Naive thymus-derived CD4-positive, alpha-beta T cell (primary cell): ENCODE measurements at regions not wholly inside any gene's neighbourhood (a gene's known extent, or its start where the extent isn't known, plus 50 kb on each side); places are given as distances from the start of the nearest gene placed in this dataset.
"Not testable (repeated sequence)": the region's sequence is repeated elsewhere in the genome, so short reads cannot be mapped to it uniquely, and the experiment has no call there.

Experiments
- ATAC-seq: fragments of 150-1000 bp; cut with Tn5 transposase; 2 replicates; pipeline ENCODE4 v1.10.0; 2021; ENCODE audit warnings: mild to moderate bottlenecking, moderate library complexity
- CTCF ChIA-PET: fragments of 350-600 bp; sonication (Branson Sonifier 250); formaldehyde crosslinking; loops from one replicate; lab custom pipeline; 2021; ENCODE audit warnings: antibody characterized with exemption; lab: Charles Lee
- POLR2A ChIA-PET: fragments of 350-600 bp; sonication (Branson Sonifier 250); formaldehyde crosslinking; loops from one replicate; lab custom pipeline; 2021; ENCODE audit warnings: antibody characterized with exemption, inconsistent platforms; lab: Charles Lee
- DNase-seq, 9 donors: peaks; one replicate each; pipeline versions ENCODE4 v3.0.0 to v3.0.0-alpha.2; 2020 to 2022; ENCODE audit warnings: mixed read lengths in 1 of 9
- H3K27ac ChIP-seq: one replicate; pipeline ENCODE4 v1.7.0; 2013; ENCODE audit warnings: mild to moderate bottlenecking, low read depth, low read length, moderate library complexity
- H3K27me3 ChIP-seq, 2 donors: one replicate each; pipeline ENCODE4 v1.7.0; 2013; ENCODE audit warnings: low read length in 2 of 2, mild to moderate bottlenecking in 2 of 2, moderate library complexity in 2 of 2; ENCODE audit not compliant: control insufficient read depth in 2 of 2, insufficient read depth in 2 of 2
- H3K36me3 ChIP-seq, 3 experiments: 1 replicate in 2 of 3; 2 replicates in 1 of 3; pipeline ENCODE4 v1.7.0; 2013; ENCODE audit warnings: low read length in 3 of 3, mild to moderate bottlenecking in 3 of 3, moderate library complexity in 1 of 3; ENCODE audit not compliant: insufficient read depth in 3 of 3, control insufficient read depth in 2 of 3
- H3K4me1 ChIP-seq, 2 donors: one replicate each; pipeline ENCODE4 v1.7.0; 2013; ENCODE audit warnings: low read length in 2 of 2, mild to moderate bottlenecking in 2 of 2, moderate library complexity in 1 of 2; ENCODE audit not compliant: control insufficient read depth in 2 of 2, insufficient read depth in 2 of 2
- H3K4me3 ChIP-seq: 2 replicates; pipeline ENCODE4 v1.7.0; 2013; ENCODE audit warnings: mild to moderate bottlenecking, low read length
- H3K9me3 ChIP-seq, 3 experiments: 1 replicate in 2 of 3; 2 replicates in 1 of 3; pipeline ENCODE4 v1.7.0; 2013; ENCODE audit warnings: low read length in 3 of 3; ENCODE audit not compliant: control insufficient read depth in 2 of 3
- H3K27ac Mint-ChIP-seq, 9 donors: one replicate each; pipeline ENCODE4 v1.8.0; 2020 to 2022; ENCODE audit warnings: mixed read lengths in 9 of 9, mild to moderate bottlenecking in 8 of 9, moderate library complexity in 5 of 9, inconsistent platforms in 2 of 9
- H3K27me3 Mint-ChIP-seq, 5 donors: one replicate each; pipeline ENCODE4 v1.8.0; 2021 to 2022; ENCODE audit warnings: mixed read lengths in 5 of 5, mild to moderate bottlenecking in 1 of 5
- H3K36me3 Mint-ChIP-seq, 5 donors: one replicate each; pipeline ENCODE4 v1.8.0; 2020 to 2022; ENCODE audit warnings: mixed read lengths in 5 of 5, mild to moderate bottlenecking in 3 of 5, inconsistent platforms in 1 of 5
- H3K4me1 Mint-ChIP-seq, 7 donors: one replicate each; pipeline ENCODE4 v1.8.0; 2020 to 2022; ENCODE audit warnings: mixed read lengths in 7 of 7, mild to moderate bottlenecking in 3 of 7, inconsistent platforms in 1 of 7
- H3K4me3 Mint-ChIP-seq, 10 donors: one replicate each; pipeline ENCODE4 v1.8.0; 2020 to 2022; ENCODE audit warnings: mild to moderate bottlenecking in 10 of 10, mixed read lengths in 10 of 10, moderate library complexity in 6 of 10, inconsistent platforms in 2 of 10
- H3K9me3 Mint-ChIP-seq, 11 donors: one replicate each; pipeline ENCODE4 v1.8.0; 2020 to 2022; ENCODE audit warnings: mixed read lengths in 11 of 11, mild to moderate bottlenecking in 4 of 11, inconsistent platforms in 1 of 11, moderate library complexity in 1 of 11
- intact Hi-C, 2 donors: fragments of 100-400 bp; cut with micrococcal nuclease; formaldehyde crosslinking; loops; one replicate each; pipeline ENCODE4 v1.15.1; 2023

DNA sequence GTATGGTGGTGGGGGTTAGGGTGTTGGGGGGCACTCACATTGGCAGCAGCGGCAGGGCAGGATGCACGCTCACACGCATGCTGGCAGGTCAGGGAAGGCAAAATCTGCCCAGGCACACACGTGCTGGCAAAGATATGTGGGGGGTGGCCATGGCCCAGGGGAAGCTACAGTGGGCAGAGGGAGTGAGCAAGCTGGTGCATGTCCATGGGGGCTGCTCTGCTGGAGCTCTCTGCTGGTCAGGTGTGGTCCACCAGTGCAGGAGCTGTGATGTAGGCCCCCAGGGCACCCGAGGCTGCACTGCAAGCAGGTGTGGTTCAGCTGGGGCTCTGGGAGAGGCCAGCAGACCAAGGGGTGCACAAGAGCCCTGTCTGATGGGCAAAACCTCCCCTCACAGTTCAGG lies 491.5 kb upstream of the TNP1 start:
- Histone ChIP-seq H3K4me1 (no peaks in the 10 kb centered on the region), H3K27me3 (no peaks in the 10 kb centered on the region), H3K36me3 (no peaks in the 10 kb centered on the region), H3K4me3 (no peak overlapping the region), H3K27ac (no peak overlapping the region), H3K9me3 (no peaks in the 10 kb centered on the region)
- peaks cover 4 to 39% (median 9%) of the 10 kb centered on the region in 11 donors for H3K9me3 Mint-ChIP-seq
- ATAC-seq (no peak), DNase-seq (no peak)
- H3K4me3 Mint-ChIP-seq = no peak overlapping the region
- peaks cover 0 to 24% (median 4%) of the 10 kb centered on the region in 5 donors for H3K36me3 Mint-ChIP-seq
- H3K27me3 Mint-ChIP-seq = peaks cover 0 to 6% (median 0%) of the 10 kb centered on the region in 5 donors
- no peak overlapping the region for H3K27ac Mint-ChIP-seq
- CTCF ChIA-PET = no interaction called here
- POLR2A ChIA-PET = no interaction called here
- H3K4me1 Mint-ChIP-seq = peaks cover 0 to 1% (median 0%) of the 10 kb centered on the region in 7 donors
- intact Hi-C loops = no loop called here

DNA sequence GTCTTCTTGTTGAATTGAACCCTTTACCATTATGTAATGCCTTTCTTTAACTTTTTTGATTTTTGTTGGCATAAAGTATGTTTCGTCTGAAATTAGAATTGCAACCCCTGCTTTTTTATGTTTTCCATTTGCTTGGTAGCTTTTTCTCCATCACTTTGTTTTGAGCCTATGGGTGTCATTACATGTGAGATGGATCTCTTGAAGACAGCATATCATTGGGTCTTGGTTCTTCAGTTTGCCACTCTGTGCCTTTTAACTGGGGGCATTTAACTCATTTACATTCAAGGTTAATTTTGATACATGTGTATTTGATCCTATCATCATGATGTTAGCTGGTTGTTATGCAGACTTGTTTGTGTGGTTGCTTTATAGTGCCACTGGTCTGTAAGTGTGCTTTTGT lies 489.4 kb upstream of the TNP1 start:
- Histone ChIP-seq H3K27me3 (no peaks in the 10 kb centered on the region), H3K9me3 (no peaks in the 10 kb centered on the region), H3K4me1 (no peaks in the 10 kb centered on the region), H3K4me3 (no peak overlapping the region), H3K36me3 (no peaks in the 10 kb centered on the region), H3K27ac (no peak overlapping the region)
- POLR2A ChIA-PET = no interaction called here
- Mint-ChIP-seq H3K36me3 (peaks cover 0 to 13% (median 0%) of the 10 kb centered on the region in 5 donors), H3K4me1 (peaks cover 0 to 1% (median 0%) of the 10 kb centered on the region in 7 donors), H3K9me3 (peaks cover 4 to 39% (median 9%) of the 10 kb centered on the region in 11 donors), H3K4me3 (no peak overlapping the region), H3K27ac (no peak overlapping the region), H3K27me3 (peaks cover 0 to 2% (median 0%) of the 10 kb centered on the region in 5 donors)
- CTCF ChIA-PET = no interaction called here
- no peak for ATAC-seq
- DNase-seq = no peak
- intact Hi-C loops = no loop called here

- H3K36me3 ChIP-seq, H3K36me3 Mint-ChIP-seq, H3K27ac ChIP-seq, H3K27me3 Mint-ChIP-seq, ATAC-seq, POLR2A ChIA-PET, H3K27me3 ChIP-seq, H3K4me3 Mint-ChIP-seq, H3K4me3 ChIP-seq, DNase-seq, H3K4me1 Mint-ChIP-seq, H3K4me1 ChIP-seq, H3K9me3 ChIP-seq, intact Hi-C loops, CTCF ChIA-PET: not testable (repeated sequence)
- peak overlapping the region in 1 of 9 donors; percentile 7 for H3K27ac Mint-ChIP-seq
- peaks cover 4 to 39% (median 9%) of the 10 kb centered on the region in 11 donors for H3K9me3 Mint-ChIP-seq
These were observed 487.8 kb upstream of the TNP1 start for GRCh38 chr2:217347630-217348029.

DNA sequence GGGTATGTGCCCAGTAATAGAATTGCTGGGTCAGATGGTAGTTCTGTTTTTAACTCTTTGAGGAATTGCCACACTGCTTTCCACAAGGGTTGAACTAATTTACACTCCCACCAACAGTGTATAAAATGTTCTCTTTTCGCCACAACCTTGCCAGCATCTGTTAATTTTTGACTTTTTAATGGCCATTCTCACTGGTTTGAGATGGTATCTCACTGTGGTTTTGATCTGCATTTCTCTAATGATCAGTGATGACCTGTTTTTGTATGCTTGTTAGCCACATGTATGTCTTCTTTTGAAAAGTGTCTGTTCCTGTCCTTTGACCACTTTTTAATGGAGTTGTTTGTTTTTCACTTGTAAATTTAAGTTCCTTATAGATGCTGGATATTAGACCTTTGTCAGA lies 486.2 kb upstream of the TNP1 start:
- H3K4me3 ChIP-seq, H3K27ac Mint-ChIP-seq, CTCF ChIA-PET, H3K4me1 Mint-ChIP-seq, H3K27ac ChIP-seq, DNase-seq, ATAC-seq, H3K4me3 Mint-ChIP-seq, H3K27me3 ChIP-seq, H3K36me3 ChIP-seq, H3K9me3 ChIP-seq, POLR2A ChIA-PET, intact Hi-C loops, H3K27me3 Mint-ChIP-seq, H3K36me3 Mint-ChIP-seq, H3K4me1 ChIP-seq: not testable (repeated sequence)
- H3K9me3 Mint-ChIP-seq = peaks cover 4 to 36% (median 8%) of the 10 kb centered on the region in 11 donors

GRCh38 chr2:217340899-217341298 lies 481.0 kb upstream of the TNP1 start:
- Mint-ChIP-seq H3K27me3 (no peaks in the 10 kb centered on the region), H3K27ac (no peak overlapping the region), H3K4me1 (peaks cover 0 to 3% (median 0%) of the 10 kb centered on the region in 7 donors), H3K4me3 (no peak overlapping the region), H3K9me3 (no peaks in the 10 kb centered on the region), H3K36me3 (peaks cover 0 to 9% (median 4%) of the 10 kb centered on the region in 5 donors)
- no peak for ATAC-seq
- Histone ChIP-seq H3K27ac (no peak overlapping the region), H3K4me3 (no peak overlapping the region), H3K4me1 (no peaks in the 10 kb centered on the region), H3K27me3 (no peaks in the 10 kb centered on the region), H3K36me3 (no peaks in the 10 kb centered on the region), H3K9me3 (no peaks in the 10 kb centered on the region)
- CTCF ChIA-PET = no interaction called here
- POLR2A ChIA-PET = no interaction called here
- DNase-seq = no peak
- intact Hi-C loops = no loop called here

DNA sequence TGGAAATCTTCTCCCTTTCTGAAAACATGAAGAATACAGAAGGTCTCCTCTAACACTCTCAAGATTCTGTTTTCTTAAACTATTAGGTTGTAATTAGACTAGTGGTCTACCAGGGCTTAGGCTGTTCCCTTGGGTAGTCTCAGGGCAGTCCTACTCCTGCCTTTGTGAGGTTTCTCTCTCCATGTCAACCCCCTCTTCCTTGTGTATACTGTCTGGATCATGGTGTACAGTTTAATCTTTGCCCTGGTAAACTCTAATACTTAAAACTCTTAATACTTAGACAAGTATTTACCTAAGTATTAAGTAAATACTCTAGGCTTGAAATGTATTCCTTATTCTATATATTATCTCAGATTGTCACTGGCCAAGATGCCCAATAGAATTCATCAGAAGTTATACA lies 480.3 kb upstream of the TNP1 start:
- Histone ChIP-seq H3K36me3 (no peaks in the 10 kb centered on the region), H3K27ac (no peak overlapping the region), H3K4me3 (no peak overlapping the region), H3K9me3 (no peaks in the 10 kb centered on the region), H3K4me1 (no peaks in the 10 kb centered on the region), H3K27me3 (no peaks in the 10 kb centered on the region)
- no peak overlapping the region for H3K27ac Mint-ChIP-seq
- peaks cover 0 to 3% (median 0%) of the 10 kb centered on the region in 7 donors for H3K4me1 Mint-ChIP-seq
- no peak overlapping the region for H3K4me3 Mint-ChIP-seq
- intact Hi-C loops = no loop called here
- peaks cover 0 to 9% (median 4%) of the 10 kb centered on the region in 5 donors for H3K36me3 Mint-ChIP-seq
- no peak for DNase-seq
- ATAC-seq = no peak
- ChIA-PET POLR2A (no interaction called here), CTCF (no interaction called here)
- H3K27me3 Mint-ChIP-seq = no peaks in the 10 kb centered on the region
- no peaks in the 10 kb centered on the region for H3K9me3 Mint-ChIP-seq

- Mint-ChIP-seq H3K27ac (no peak overlapping the region), H3K4me1 (peaks cover 0 to 3% (median 0%) of the 10 kb centered on the region in 7 donors), H3K4me3 (no peak overlapping the region), H3K36me3 (peaks cover 0 to 9% (median 4%) of the 10 kb centered on the region in 5 donors), H3K27me3 (no peaks in the 10 kb centered on the region), H3K9me3 (no peaks in the 10 kb centered on the region)
- no peaks in the 10 kb centered on the region for H3K27me3 ChIP-seq
- H3K27ac ChIP-seq = no peak overlapping the region
- no peaks in the 10 kb centered on the region for H3K9me3 ChIP-seq
- CTCF ChIA-PET = no interaction called here
- DNase-seq = no peak
- POLR2A ChIA-PET = no interaction called here
- no peak for ATAC-seq
- no peaks in the 10 kb centered on the region for H3K36me3 ChIP-seq
- intact Hi-C loops = no loop called here
- no peak overlapping the region for H3K4me3 ChIP-seq
- H3K4me1 ChIP-seq = no peaks in the 10 kb centered on the region
These were observed 479.9 kb upstream of the TNP1 start for GRCh38 chr2:217339753-217340152.
